ENCODE measurements at regions not wholly inside any gene's neighbourhood (a gene's known extent, or its start where the extent isn't known, plus 50 kb on each side); places are given as distances from the start of the nearest gene placed in this dataset.

- no peak for TF ChIP-seq REST (IDR thresholded peaks at IDR 0.05; ENCODE audit: low read depth)
- no peak for TF ChIP-seq TAF1 (IDR thresholded peaks at IDR 0.05; ENCODE audit: low read depth)
- no peak for TF ChIP-seq YY1 (IDR thresholded peaks at IDR 0.05; ENCODE audit: low read depth)
- no peak for TF ChIP-seq NFIC (IDR thresholded peaks at IDR 0.05)
- TF ChIP-seq USF1 (IDR thresholded peaks at IDR 0.05): no peak
- TF ChIP-seq EGR1 (IDR thresholded peaks at IDR 0.05): no peak
- no peak for TF ChIP-seq EP300 (IDR thresholded peaks at IDR 0.05; ENCODE audit: borderline replicate concordance)
- TF ChIP-seq ZBTB7A (IDR thresholded peaks at IDR 0.05; ENCODE audit: low read depth): no peak
- no peak for TF ChIP-seq MAX (IDR thresholded peaks at IDR 0.05)
- TF ChIP-seq RAD21 (IDR thresholded peaks at IDR 0.05; ENCODE audit: low read depth): no peak
- TF ChIP-seq FOXM1 (IDR thresholded peaks at IDR 0.05; ENCODE audit: borderline replicate concordance, low read depth): no peak
Observed at GRCh38 chr3:168155303-168155702, 59.6 kb upstream of the GOLIM4 start.
